Activated CD8-positive, alpha-beta memory T cell treated with anti-CD3 and anti-CD28 coated beads, Interleukin-2, amount 10 ng/mL, durations not matched to agents 7 days and 5 days (primary cell): ENCODE measurements at regions not wholly inside any gene's neighbourhood (a gene's known extent, or its start where the extent isn't known, plus 50 kb on each side); places are given as distances from the start of the nearest gene placed in this dataset.

Source experiments
- ATAC-seq: fragments of 150-1000 bp; cut with Tn5 transposase; one replicate; pipeline ENCODE4 v1.10.0; 2021; ENCODE audit warnings: moderate library complexity
- CTCF ChIA-PET: fragments of 350-600 bp; sonication (Branson Sonifier 250); formaldehyde crosslinking; loops from one replicate; lab custom pipeline; 2021; ENCODE audit warnings: antibody characterized with exemption; lab: Charles Lee
- DNase-seq: peaks from one replicate; pipeline ENCODE4 v3.0.0-alpha.2; 2020
- H3K27ac Mint-ChIP-seq: one replicate; pipeline ENCODE4 v1.8.0; 2021; ENCODE audit warnings: mild to moderate bottlenecking, mixed read lengths
- H3K27me3 Mint-ChIP-seq: one replicate; pipeline ENCODE4 v1.8.0; 2021; ENCODE audit warnings: mixed read lengths
- H3K36me3 Mint-ChIP-seq: one replicate; pipeline ENCODE4 v1.8.0; 2021; ENCODE audit warnings: mild to moderate bottlenecking, mixed read lengths
- H3K4me1 Mint-ChIP-seq: one replicate; pipeline ENCODE4 v1.8.0; 2021; ENCODE audit warnings: mixed read lengths
- H3K4me3 Mint-ChIP-seq: one replicate; pipeline ENCODE4 v1.8.0; 2021; ENCODE audit warnings: mild to moderate bottlenecking, moderate library complexity, mixed read lengths
- H3K9me3 Mint-ChIP-seq: one replicate; pipeline ENCODE4 v1.8.0; 2022; ENCODE audit warnings: low read depth, mixed read lengths

DNA sequence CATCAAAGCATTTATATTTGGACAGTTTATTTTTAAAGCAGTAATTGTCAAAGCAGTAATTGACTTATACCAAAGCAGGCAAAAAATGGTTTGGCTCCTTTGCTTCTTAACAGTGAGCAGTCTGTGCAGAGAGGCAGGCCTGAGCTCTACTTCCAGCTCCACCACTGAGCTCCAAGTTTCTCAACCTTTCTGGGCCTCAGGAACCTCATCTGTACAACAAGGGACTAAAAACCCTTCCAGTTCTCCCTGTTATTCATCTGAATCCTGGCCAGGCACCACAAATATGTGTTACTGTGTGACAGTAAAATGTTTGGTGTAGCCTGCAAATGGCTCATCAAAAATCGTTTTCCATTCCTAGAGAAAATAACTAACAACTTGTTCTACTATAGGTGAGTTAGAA, 88.7 kb upstream of the TTC29 start:
- H3K27ac Mint-ChIP-seq: no peak overlapping the region
- H3K9me3 Mint-ChIP-seq: no peaks in the 10 kb centered on the region
- DNase-seq (no peak), ATAC-seq (no peak)
- no peaks in the 10 kb centered on the region for H3K4me1 Mint-ChIP-seq
- no peaks in the 10 kb centered on the region for H3K36me3 Mint-ChIP-seq
- H3K27me3 Mint-ChIP-seq: peaks cover 16% of the 10 kb centered on the region
- H3K4me3 Mint-ChIP-seq: no peak overlapping the region
- CTCF ChIA-PET: interaction anchor here (0.9 to 1.0 kb wide), 2 partner anchors 63 to 75 kb away, joined by 3 read pairs; no protein-coding TSS in a partner anchor

GRCh38 chr4:147037069-147037468, 91.4 kb upstream of the TTC29 start:
- no peak for DNase-seq
- H3K9me3 Mint-ChIP-seq: no peaks in the 10 kb centered on the region
- no peak for ATAC-seq
- no peak overlapping the region for H3K27ac Mint-ChIP-seq
- H3K36me3 Mint-ChIP-seq: no peaks in the 10 kb centered on the region
- CTCF ChIA-PET: no interaction called here
- peaks cover 29% of the 10 kb centered on the region for H3K27me3 Mint-ChIP-seq
- no peaks in the 10 kb centered on the region for H3K4me1 Mint-ChIP-seq
- H3K4me3 Mint-ChIP-seq: no peak overlapping the region

DNA sequence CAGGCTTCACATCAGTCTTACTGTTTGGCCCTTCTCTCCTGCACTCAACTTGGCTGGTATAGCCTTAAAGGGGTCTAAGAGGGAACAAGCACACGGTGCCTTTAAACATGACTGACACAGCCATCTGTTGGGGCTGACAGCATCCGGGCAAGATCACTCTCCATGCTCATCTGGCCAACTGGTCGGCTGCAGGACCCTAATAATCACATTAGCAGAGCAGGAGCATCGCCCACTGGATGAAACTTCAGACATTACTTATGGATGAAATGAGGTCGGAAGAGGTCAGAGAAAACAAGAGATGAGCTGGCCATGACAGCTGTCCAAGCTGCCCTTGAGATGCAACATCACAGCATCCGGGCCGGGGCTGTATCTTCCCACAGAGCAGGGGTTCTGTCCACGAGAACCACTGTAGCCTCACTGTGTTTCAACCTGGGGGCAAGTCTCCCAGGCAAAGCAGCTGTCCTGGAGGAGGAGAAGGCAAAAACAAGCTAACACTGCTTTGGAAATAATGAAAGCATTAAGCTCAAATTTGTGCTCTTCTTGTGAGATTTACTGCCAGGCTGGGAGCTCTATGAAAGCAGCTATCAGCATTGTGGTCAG, 94.4 kb upstream of the TTC29 start:
- Mint-ChIP-seq H3K36me3 (no peaks in the 10 kb centered on the region), H3K27me3 (peaks cover 32% of the 10 kb centered on the region), H3K9me3 (no peaks in the 10 kb centered on the region), H3K4me3 (no peak overlapping the region), H3K4me1 (no peaks in the 10 kb centered on the region), H3K27ac (no peak overlapping the region)
- ATAC-seq (no peak), DNase-seq (no peak)
- CTCF ChIA-PET: interaction anchor here (0.7 to 1.2 kb wide), 3 partner anchors 13 to 21 kb away, joined by 3 read pairs; no protein-coding TSS in a partner anchor

GRCh38 chr4:147040874-147041273, 95.2 kb upstream of the TTC29 start:
- peaks cover 30% of the 10 kb centered on the region for H3K27me3 Mint-ChIP-seq
- no peaks in the 10 kb centered on the region for H3K36me3 Mint-ChIP-seq
- no peak overlapping the region for H3K4me3 Mint-ChIP-seq
- no peak for DNase-seq
- no peak for ATAC-seq
- CTCF ChIA-PET: interaction anchor here (1.1 to 1.2 kb wide), 2 partner anchors 14 to 22 kb away, joined by 3 read pairs; no protein-coding TSS in a partner anchor
- H3K27ac Mint-ChIP-seq: no peak overlapping the region
- H3K9me3 Mint-ChIP-seq: no peaks in the 10 kb centered on the region
- H3K4me1 Mint-ChIP-seq: no peaks in the 10 kb centered on the region

- Mint-ChIP-seq H3K27ac (no peak overlapping the region), H3K4me3 (no peak overlapping the region), H3K36me3 (no peaks in the 10 kb centered on the region), H3K27me3 (peaks cover 30% of the 10 kb centered on the region), H3K9me3 (no peaks in the 10 kb centered on the region), H3K4me1 (no peaks in the 10 kb centered on the region)
- no peak for ATAC-seq
- CTCF ChIA-PET: interaction anchor here (1.2 kb wide), 1 partner anchor 22 kb away, joined by 3 read pairs; no protein-coding TSS in a partner anchor
- no peak for DNase-seq
Observed at GRCh38 chr4:147041376-147041775, 95.7 kb upstream of the TTC29 start.

- H3K27ac Mint-ChIP-seq: no peak overlapping the region
- no peaks in the 10 kb centered on the region for H3K4me1 Mint-ChIP-seq
- DNase-seq (no peak), ATAC-seq (no peak)
- peaks cover 34% of the 10 kb centered on the region for H3K27me3 Mint-ChIP-seq
- H3K36me3 Mint-ChIP-seq: no peaks in the 10 kb centered on the region
- no peak overlapping the region for H3K4me3 Mint-ChIP-seq
- CTCF ChIA-PET: no interaction called here
- no peaks in the 10 kb centered on the region for H3K9me3 Mint-ChIP-seq
Observed at GRCh38 chr4:147042046-147042445, 96.4 kb upstream of the TTC29 start.

DNA sequence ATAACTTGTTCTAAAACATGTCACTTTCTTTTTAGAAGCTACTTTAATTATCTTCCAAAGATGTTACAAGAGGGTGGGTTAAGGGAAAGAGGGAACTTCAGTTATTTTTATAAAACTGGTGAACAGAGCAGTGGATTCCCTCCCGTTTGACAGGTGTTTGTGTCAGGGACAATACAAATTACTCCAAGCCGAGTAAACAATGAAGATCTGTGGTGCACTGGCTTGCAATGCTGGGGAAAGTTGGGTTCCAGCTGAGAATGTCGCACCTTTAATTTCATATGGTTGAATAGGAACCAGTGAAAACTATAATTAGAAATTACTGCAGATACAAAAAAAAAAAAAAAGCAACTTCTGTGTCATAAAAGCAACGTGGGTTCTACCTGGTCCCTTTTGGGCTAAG, 98.6 kb upstream of the TTC29 start:
- no peak overlapping the region for H3K4me3 Mint-ChIP-seq
- CTCF ChIA-PET: interaction anchor here (1.6 kb wide), 1 partner anchor 53 kb away, joined by 4 read pairs; no protein-coding TSS in a partner anchor
- H3K36me3 Mint-ChIP-seq: no peaks in the 10 kb centered on the region
- no peaks in the 10 kb centered on the region for H3K4me1 Mint-ChIP-seq
- no peak for ATAC-seq
- peaks cover 36% of the 10 kb centered on the region for H3K27me3 Mint-ChIP-seq
- H3K27ac Mint-ChIP-seq: no peak overlapping the region
- H3K9me3 Mint-ChIP-seq: no peaks in the 10 kb centered on the region
- DNase-seq: no peak

DNA sequence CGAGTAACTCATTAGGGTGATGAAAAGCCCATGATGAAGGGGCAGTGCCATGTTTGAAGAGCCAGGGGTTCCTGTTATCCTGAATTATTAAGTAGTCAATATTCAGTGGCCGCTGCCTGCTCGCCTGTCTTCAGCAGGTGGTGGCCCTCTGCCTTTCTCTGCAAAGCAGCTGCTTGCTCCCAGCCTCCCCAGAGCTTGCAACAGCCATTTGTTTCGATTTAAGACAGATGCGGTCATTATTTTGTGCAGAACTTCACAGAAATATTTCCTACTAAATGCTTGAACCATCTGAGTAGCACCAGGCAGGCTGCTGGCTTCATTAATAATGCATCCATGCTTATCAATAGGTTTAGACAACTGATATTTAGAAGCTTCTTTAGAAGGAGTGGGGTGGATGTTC, 104.3 kb upstream of the TTC29 start:
- CTCF ChIA-PET: no interaction called here
- Mint-ChIP-seq H3K27ac (no peak overlapping the region), H3K36me3 (no peaks in the 10 kb centered on the region), H3K27me3 (peaks cover 34% of the 10 kb centered on the region), H3K4me3 (no peak overlapping the region), H3K4me1 (no peaks in the 10 kb centered on the region), H3K9me3 (no peaks in the 10 kb centered on the region)
- DNase-seq (no peak), ATAC-seq (no peak)

DNA sequence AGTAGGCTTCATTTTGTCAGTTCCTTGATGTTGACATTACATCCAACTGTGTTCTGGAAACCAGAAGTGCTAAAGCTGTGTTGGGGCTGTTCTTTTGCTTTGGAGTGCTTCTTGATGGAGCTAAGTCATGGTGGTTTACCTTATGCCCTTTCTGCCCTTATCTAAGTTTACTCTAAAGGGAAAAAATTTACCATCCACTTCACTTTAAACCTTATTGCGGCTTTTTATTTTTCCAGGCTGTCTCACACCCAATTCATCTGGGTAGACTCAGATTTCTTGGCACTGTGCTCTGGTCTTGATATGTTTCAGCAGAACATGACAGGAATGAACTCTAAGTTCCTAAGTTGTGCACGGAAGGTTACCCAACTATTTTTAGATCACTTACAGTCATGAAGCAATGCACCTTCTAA, 104.7 kb upstream of the TTC29 start:
- CTCF ChIA-PET: no interaction called here
- ATAC-seq: no peak
- Mint-ChIP-seq H3K9me3 (no peaks in the 10 kb centered on the region), H3K27ac (no peak overlapping the region), H3K4me3 (no peak overlapping the region), H3K27me3 (peaks cover 30% of the 10 kb centered on the region), H3K36me3 (no peaks in the 10 kb centered on the region), H3K4me1 (no peaks in the 10 kb centered on the region)
- no peak for DNase-seq

- ATAC-seq (no peak), DNase-seq (no peak)
- no peak overlapping the region for H3K4me3 Mint-ChIP-seq
- CTCF ChIA-PET: no interaction called here
- no peak overlapping the region for H3K27ac Mint-ChIP-seq
- peaks cover 22% of the 10 kb centered on the region for H3K27me3 Mint-ChIP-seq
- H3K9me3 Mint-ChIP-seq: no peaks in the 10 kb centered on the region
- no peaks in the 10 kb centered on the region for H3K36me3 Mint-ChIP-seq
- H3K4me1 Mint-ChIP-seq: peaks cover 5% of the 10 kb centered on the region
Observed at GRCh38 chr4:147052361-147052760, 106.7 kb upstream of the TTC29 start.

DNA sequence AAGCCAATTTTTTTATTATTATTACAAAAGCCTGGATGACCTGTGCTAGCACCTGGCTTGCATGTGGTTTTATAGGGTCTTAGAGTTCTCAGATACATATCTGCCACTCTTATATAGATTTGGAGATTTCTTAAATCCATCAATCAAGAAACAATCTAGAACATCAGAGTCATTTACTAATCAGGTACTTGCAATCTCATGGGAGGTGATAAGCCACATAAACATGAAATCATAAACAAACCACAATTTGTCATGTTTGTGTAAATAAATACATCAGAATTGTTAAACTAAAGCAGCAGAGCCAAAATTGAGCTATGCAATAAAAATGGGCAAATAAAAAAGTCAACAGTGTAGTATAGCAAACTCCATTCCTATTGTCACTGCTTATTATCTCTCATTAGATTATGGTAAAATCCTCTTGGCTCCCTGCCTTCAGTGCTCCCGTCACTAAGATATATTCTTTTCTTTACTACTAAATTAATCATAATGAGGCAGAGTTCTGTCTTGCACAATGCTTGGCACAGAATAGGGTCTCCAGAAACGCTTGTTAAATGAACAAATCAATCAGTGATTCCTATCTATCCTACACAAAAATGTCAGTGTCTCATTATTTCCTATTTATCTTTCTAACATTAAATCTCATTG, 108.7 kb upstream of the TTC29 start:
- Mint-ChIP-seq H3K27ac (no peak overlapping the region), H3K36me3 (peaks cover 2% of the 10 kb centered on the region), H3K4me3 (no peak overlapping the region), H3K4me1 (peaks cover 10% of the 10 kb centered on the region), H3K9me3 (no peaks in the 10 kb centered on the region), H3K27me3 (peaks cover 13% of the 10 kb centered on the region)
- DNase-seq: no peak
- CTCF ChIA-PET: no interaction called here
- no peak for ATAC-seq

DNA sequence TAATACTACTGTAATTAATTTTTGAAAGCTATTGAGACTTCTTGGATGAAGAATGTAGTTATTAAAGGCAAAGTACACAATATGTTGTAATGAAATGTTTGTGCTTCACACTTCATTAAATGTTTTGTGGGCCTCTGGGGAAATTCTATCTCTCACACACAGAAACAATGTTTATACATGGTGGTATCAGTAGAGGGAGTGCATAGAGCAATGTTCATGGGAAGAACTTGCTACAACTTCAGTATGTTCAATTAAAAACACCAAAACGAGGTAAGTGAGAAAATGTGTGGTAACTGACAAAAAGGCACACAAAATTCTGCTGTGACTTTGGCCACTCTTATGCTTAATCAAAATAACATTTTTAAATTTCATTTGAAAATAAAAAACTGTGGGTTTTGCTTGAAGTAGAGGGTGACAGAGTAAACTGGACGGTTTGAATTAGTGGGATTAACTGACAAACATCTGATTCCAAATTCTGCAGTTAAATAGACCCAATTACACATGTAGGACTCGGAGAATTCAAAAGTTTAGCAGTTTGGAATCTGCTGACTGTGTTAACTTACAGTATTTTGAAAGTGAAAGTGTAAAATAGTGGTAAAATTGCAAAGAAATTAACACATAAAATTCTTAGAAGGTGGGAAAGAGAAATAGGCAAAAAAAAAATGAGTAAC, 111.4 kb upstream of the TTC29 start:
- Mint-ChIP-seq H3K4me1 (peaks cover 10% of the 10 kb centered on the region), H3K27me3 (no peaks in the 10 kb centered on the region), H3K36me3 (peaks cover 2% of the 10 kb centered on the region), H3K4me3 (peak overlapping the region; percentile 63), H3K9me3 (no peaks in the 10 kb centered on the region), H3K27ac (peak overlapping the region; percentile 70)
- CTCF ChIA-PET: no interaction called here
- ATAC-seq (peak; percentile 16), DNase-seq (no peak)

- peak overlapping the region; percentile 70 for H3K27ac Mint-ChIP-seq
- peaks cover 10% of the 10 kb centered on the region for H3K4me1 Mint-ChIP-seq
- H3K9me3 Mint-ChIP-seq: no peaks in the 10 kb centered on the region
- no peak for DNase-seq
- peak overlapping the region; percentile 63 for H3K4me3 Mint-ChIP-seq
- H3K36me3 Mint-ChIP-seq: peaks cover 2% of the 10 kb centered on the region
- no peaks in the 10 kb centered on the region for H3K27me3 Mint-ChIP-seq
- CTCF ChIA-PET: interaction anchor here (0.9 kb wide), 1 partner anchor 18 kb away, joined by 3 read pairs; no protein-coding TSS in a partner anchor
- no peak for ATAC-seq
Observed at GRCh38 chr4:147057611-147058190, 112.0 kb upstream of the TTC29 start.
